Endothelial cell of hepatic sinusoid (primary cell): ENCODE measurements at regions not wholly inside any gene's neighbourhood (a gene's known extent, or its start where the extent isn't known, plus 50 kb on each side); places are given as distances from the start of the nearest gene placed in this dataset.
"Not testable (repeated sequence)": the region's sequence is repeated elsewhere in the genome, so short reads cannot be mapped to it uniquely, and the experiment has no call there.

Experiments used
- in situ Hi-C: cut with HindIII; loops from 2 replicates; pipeline ENCODE4 v1.10.0; 2017; ENCODE audit warnings: low sequenced_read_pairs

DNA sequence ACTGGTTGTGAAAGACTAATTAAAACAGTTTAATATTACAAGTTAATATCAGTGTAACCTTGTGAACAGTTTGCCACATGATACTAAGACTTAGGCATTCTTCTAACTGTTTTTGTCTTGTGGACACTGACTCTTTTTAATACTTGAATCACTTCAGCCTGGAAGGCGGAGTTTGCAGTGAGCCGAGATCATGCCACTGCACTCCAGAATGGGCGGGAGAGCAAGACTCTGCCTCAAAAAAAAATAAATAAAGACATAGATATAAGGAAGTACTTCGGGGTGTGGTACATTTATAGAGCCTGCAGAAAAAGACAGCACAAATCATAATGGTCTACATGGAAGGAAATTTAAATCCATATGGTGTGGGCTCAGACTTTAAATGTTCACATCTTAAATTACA, 300.4 kb upstream of the NETO1 start:
- in situ Hi-C loops: no loop called here

DNA sequence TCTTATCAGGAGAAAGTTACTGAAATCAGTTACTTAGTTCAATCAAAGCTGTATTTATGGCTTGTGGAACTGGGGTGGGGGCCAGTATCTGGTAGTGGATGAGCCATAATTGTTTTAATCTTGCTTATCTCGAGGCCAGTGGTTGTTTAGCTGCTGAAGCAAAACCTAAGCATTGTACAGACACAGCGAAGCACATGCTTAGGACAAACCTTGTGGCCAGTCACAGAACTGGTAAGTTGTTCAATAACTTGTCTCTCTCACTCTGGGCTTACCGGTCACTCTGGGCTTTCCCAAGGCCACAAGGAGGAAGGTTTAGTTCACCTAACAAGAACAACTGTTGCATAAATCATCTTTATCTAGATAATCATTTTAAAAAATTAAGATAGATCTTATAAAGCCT, 296.6 kb upstream of the NETO1 start:
- in situ Hi-C loops: no loop called here

DNA sequence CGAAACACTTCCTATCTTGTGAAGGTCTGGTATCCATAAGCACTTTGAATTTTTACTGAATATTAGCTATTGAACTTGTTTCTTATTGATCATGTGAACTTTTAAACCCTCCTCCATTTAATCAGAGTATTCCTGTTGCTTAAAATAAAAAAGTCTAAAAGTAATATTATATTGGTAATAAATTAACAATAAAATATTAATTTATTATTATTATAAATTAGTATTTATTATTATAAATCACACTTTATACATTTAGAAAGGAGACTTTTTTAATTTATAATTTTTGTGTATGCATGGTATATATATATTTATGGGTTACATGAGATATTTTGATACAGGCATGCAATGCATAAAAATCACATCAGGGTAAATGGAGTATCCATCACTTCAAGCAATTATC, 295.4 kb upstream of the NETO1 start:
- in situ Hi-C loops: no loop called here

DNA sequence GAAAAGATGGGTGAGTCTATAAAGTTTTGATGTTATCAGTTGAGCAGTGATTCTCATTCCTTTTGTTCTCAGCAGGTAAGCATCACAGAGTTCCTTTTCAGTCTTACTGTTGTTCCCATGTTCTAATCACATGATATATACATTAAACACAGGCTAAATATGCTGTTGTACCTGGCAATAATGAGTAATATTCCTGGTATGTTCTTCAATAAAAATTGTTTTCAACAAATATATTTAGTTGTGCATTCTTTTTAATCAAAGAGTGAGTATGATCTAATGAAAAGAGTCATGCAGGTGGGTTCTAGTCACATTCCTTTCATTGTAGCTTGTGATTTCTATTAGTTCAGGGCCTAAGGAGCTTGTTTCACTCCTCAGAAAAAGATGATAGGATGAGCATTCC, 288.3 kb upstream of the NETO1 start:
- in situ Hi-C loops: no loop called here

DNA sequence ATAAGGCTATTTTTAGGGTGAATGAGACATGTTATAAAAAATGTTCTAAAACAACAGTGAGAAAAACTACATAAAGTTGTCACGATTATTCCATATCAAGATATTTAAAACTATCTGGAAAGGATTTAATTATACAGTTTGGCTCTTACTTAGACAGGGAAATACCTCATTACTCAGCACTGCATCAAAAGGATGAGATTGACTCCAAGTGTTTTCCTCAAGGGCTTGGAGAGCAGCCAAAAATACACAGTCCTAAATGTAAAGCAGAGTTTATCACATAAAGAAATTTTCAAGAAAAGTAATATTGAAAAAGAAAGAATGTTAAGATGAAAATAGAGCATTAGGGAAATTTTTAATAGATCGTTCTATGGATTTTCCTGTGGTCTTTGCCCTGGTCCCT, 285.5 kb upstream of the NETO1 start:
- in situ Hi-C loops: no loop called here

DNA sequence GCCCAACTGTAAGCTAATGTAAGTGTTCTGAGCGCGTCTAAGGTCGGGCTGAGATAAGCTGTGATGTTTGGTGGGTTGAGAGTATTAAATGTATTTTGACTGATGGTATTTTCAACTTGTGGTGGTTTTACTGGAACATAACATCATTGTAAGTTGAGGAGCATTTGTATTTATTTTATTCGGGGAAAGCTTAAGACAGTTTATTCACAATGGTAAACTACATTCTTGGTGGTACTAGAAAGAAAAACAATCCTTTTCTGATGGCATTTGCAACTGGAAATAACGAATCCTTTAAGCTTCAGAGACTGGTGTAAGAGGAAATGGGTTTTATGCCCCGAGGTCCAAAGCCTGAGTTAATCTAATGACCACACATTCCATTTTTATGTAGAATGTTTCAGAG, 283.3 kb upstream of the NETO1 start:
- in situ Hi-C loops: no loop called here

DNA sequence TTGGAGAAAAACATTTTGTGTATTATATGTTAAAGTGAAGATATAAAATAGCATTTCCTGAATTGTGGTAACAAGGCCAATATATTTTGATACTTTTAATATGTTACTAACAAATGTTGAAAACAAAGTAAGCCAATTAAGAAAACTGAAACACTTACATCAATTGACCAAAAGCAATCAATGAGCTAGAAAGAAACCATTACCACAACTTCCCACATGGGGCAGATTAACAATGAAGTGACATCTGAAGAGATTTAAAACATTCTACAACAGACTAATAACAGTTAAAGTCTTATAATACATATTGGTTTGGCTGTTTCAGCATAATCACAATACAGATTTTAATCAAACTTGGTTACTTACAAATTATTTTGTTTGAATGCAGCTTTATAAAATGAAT, 282.4 kb upstream of the NETO1 start:
- in situ Hi-C loops: no loop called here

DNA sequence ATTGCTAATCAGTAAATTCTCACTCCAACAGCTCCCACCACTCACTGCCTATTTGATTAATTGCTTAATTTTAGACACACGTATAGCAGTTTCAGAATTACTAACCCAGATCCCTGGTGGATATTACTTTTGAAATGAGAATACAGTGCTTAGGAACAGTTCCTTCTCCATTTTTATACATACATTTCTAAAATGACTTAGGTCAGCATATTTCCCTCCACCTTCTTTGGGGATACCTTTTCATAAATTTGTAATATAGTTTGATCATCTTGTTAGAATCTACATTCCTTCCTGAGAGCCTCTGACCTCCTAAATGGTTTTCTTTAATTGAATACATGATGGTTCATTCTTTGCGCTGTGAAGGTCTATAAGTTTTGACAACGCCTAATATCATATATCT, 279.8 kb upstream of the NETO1 start:
- in situ Hi-C loops: no loop called here

DNA sequence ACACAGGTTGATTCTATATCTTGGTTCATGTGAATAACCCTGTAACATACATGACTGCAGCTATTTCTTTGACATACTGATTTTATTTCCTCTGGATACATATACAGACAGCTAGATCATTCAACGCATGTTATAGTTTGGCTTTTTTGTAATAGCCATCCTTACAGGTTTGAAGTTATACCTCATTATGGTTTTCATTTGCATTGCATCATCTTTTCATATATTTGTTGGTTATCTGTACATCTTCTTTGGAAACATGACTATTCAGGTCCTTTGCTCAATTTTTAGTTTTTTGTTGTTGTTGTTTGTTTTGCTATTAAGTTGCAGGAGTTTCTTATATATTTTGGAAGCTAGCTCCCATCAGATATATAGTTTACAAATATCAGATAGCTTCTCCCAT, 276.2 kb upstream of the NETO1 start:
- in situ Hi-C loops: no loop called here

DNA sequence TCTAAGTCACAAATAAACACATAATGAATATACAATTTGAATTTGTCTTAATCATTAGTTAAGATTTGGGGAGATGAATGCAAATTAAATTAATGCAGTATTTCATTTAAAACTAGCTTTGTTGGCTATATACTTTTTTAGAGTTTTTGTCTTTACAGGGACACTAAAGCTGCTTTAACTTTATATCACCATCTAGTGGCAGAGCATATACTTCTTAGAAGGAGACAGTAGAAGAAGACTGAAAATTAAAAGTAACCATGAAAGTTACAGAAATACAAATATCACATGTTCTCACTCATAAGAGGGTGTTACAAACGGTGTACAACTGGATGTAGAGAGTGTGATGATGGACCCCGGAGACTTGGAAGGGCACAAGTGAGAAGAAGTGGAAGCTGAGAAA, 268.3 kb upstream of the NETO1 start:
- in situ Hi-C loops: no loop called here

DNA sequence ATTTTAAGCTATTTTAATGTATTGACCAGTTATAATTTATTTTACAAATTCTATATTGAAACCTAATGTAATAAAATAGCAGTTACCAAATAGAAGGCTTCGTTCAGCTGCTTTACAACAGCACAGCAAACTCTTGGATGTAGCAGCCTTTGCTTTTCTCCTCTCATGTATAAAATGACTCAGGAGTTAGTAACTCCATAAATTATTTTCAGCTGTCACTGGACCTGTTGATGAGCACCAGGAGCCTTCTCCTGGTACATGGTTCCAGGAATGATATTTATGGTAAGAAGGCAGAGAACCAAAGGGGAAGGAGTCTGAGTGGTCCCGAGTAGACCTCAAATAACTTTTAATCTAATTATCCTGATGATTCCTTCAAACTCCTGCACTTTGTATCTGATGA, 256.4 kb upstream of the NETO1 start:
- in situ Hi-C loops: no loop called here

DNA sequence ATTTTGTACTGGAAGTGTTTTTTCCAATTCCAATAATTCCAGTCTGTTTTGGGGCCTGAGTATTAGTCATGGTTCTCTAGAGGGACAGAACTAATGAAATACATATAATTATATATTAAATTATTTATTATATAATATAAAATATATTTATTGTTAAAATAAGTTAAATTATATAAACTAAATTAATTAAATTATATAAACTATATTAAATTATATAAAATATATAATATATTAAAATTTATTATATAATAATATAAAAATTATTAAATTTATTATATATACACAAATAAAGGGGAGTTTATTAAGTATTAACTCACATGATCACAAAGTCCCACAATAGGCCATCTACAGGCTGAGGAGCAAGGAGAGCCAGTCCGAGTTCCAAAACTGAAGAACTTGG, 253.4 kb upstream of the NETO1 start:
- in situ Hi-C loops: no loop called here

DNA sequence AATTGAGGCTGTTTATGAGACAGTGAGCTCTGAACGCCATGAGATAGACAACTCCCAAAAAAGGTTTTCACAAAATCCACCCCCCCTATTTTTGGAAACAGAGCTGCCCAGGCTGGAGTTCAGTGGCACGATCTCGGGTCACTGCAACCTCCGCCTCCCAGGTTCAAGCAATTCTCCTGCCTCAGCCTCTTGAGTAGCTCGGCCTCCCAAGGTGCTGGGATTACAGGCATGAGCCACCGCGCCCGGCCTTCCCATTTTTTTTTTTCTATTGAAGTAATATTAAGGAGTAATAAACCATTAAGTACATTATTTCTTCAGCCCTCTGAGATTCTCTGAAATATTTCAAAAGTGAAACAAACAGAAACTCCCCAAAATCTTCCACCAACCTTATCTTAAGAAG, 252.8 kb upstream of the NETO1 start:
- in situ Hi-C loops: no loop called here

DNA sequence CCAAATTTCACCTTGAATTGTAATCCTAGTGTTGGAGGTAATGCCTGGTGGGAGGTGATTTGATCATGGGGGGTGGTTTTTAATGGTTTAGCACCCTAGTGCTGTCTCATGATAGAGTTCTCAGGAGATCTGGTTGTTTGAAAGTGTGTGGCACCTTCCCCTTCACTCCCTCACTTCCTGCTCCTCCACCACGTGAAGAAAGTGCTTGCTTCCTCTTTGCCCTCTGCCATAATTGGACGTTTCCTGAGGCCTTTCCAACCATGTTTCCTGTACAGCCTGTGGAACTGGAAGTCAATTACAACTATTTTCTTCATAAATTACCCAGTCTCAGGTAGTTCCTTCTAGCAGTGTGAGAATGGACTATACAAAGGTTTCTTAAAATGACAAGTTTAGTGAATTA, 251.8 kb upstream of the NETO1 start:
- in situ Hi-C loops: no loop called here

DNA sequence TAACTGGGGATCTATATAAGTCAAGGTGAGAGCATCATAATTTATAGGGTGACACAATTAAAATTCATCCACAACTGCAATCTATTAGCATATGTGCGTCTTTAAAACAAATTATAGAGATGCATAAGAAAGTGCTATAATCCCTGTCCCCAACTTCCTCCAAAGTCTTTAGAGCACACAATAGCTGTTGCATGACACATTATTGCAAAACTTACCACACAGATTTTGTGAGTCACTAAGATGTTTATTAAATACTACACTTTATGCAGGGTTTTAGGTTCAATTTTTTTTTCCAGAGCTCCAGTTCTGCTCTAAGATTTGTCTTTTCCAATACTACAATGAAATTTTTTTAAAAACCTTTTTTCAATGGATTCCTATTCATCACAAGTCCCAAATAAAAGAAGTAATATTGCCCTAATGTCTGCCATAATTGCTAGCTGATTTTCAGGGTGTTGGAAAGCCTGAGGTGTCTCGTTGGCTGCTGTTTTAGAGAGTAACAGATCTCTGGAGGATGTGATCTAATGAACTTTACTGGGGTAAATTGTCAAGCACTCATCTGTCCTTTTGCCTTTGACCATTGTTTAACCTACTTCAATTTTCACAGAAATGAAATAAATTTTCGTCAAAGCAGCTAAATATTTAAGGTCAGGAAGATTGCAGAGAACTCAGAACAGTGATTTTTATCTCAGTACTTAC, 250.5 kb upstream of the NETO1 start:
- in situ Hi-C loops: no loop called here

DNA sequence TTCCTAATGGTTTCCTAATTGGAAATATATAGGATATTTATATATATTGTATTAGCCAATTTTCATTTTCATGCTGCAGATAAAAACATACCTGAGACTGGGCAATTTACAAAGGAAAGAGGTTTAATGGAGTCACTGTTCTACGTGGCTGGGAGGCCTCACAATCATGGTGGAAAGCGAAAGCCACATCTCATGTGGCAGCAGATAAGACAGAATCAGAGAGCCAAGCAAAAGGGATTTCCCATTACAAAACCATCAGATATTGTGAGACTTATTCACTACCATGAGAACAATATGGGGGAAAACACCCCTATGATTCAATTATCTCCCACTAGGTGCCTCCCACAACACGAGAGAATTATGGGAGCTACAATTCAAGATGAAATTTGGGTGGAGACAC, 242.5 kb upstream of the NETO1 start:
- in situ Hi-C loops: no loop called here

DNA sequence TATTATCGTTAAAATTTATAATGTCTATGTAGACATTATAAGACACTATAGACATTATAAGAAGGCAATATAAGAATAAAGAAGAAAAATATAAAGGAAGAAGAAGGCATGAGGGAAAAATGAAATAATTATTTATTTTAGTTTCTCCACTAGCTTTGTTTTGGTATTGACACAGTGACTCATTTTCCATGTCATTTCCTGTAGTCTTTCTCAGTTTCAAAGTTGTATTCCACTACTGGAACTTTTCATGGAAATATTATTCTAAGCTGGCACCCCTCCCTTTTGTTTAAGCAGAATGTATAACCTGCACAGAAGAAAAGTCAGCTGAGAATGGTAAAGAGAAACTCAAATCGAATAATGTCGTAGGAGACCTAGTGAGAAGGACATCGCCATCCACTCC, 234.2 kb upstream of the NETO1 start:
- in situ Hi-C loops: no loop called here

DNA sequence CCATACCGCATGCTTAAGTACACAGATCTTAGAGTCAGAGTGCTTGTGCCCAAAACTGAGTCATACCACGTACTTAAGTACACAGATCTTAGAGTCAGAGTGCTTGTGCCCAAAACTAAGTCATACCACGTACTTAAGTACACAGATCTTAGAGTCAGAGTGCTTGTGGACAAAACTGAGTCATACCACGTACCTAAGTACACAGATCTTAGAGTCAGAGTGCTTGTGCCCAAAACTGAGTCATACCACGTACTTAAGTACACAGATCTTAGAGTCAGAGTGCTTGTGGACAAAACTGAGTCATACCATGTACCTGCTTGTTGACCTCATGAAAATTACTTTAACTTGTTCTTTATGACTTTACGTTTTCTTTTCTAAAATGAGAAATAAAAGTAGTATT, 233.7 kb upstream of the NETO1 start:
- in situ Hi-C loops: not testable (repeated sequence)

DNA sequence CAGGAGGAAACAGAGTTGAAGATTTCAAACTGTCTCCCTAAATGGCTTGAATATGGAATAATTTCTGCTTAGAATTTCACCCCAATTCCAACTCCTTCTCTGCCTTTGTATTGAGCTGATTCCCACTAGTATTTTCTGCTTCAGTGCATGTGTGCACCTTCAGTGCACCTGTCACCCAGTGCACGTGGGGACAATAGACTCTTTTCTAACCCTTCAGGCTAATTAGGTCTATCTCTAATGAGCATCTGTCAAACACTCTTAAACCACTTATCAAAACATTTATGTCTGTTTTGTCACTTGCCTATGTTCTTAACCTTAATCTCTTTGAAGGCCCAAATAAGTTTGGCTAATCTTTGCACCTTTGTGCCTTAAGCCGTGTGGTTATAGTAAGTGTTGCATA, 232.0 kb upstream of the NETO1 start:
- in situ Hi-C loops: no loop called here

DNA sequence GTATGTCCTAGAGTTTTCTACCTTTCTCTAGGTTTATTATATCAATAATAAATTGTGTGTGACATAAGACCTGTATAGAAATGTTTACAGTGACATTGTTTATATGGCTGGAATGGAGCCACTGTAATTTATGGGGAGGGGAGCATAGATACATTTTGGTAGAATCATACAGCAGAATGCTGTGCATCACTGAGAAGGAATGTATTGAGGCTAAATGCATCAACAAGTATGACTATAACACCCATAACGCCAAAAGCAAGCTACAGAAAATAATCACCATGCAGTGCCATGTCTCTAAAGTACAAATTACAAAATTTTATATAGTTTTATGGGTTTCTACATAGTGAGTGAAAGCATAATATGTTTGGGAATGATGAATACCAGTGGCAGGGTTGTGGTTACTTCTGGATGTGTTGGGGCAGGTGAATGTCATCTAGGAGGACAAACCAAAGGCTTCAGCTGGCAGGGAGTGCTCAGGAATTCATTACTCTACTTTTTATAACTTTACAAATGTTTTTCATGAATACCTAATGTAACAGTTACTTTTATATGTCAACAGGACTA, 226.0 kb upstream of the NETO1 start:
- in situ Hi-C loops: no loop called here

DNA sequence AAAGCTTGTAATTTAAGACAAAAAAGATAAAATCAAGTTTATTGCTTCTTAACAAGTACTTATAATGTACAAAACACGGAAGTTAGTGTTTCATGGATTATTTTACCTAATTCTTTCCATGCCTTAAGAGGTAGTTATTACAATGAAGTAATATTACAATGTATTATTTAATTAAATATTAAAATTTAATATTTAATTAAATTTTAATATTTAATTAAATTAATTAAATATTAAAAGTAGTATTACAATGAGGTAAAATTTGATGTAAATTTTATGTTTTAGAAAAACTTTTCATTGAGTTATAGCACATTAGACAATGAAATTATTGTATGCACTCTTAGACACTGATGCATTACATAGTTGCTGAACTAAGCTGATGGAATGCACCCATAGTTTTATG, 220.7 kb upstream of the NETO1 start:
- in situ Hi-C loops: no loop called here

DNA sequence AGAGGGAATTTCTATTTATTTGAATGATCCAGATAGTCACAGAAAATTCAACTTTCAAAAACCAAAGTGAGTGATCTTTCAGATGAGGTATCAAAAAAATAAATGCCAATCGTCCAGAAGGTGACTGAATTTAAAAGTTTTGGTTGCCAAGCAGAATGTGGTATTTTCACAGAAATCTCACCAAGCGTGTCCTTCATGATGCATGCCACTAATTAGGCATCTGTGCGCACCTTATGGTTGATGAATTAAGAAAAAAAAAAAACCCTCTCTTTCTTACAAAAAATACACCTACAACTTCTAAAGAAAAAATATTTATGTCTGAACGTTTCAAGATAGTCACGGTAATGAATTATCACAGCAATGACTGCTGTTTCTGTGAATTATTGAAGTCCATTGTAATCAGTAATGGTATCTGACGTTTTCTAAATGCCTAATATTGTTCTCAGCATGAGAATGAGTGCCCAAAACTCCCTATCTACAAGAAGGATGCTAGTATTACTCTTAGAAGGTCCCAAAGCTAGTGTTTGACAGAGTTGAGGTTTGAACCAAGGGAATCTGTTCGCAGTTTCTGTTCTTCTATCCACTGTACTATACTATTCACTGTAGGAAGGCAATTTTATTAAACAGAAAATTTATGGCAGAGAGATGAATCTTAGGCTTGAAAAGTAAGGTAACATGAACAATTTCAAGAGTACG, 219.6 kb upstream of the NETO1 start:
- in situ Hi-C loops: no loop called here

DNA sequence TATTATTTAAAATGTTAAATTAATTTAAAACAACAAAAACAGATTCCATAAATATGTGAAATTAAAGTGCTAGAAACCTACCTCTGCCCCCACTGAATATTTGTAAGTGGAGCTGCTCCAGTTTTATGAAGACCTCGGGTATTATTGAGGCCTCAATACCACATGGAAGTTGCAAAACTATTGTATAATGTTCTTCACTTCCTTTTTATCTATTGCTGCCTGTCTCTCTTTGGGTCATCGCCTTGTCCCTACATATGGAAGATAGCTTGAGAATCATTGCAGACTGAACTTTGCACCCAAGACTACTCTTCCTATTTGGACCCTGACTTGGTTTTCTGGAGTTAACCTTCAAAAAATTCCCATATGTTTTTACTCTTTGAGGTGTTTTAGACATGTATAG, 212.1 kb upstream of the NETO1 start:
- in situ Hi-C loops: no loop called here
